SU-DHL-6 (cell line): ENCODE measurements at regions not wholly inside any gene's neighbourhood (a gene's known extent, or its start where the extent isn't known, plus 50 kb on each side); places are given as distances from the start of the nearest gene placed in this dataset.

Experiments
- H2AFZ ChIP-seq: fragments of 200-600 bp; sonication (generic); 2 replicates; pipeline ENCODE4 v1.6.1; 2014; ENCODE audit warnings: low read depth, mild to moderate bottlenecking, moderate library complexity, mixed read lengths, antibody characterized with exemption, low read length; ENCODE audit not compliant: severe bottlenecking
- H3F3A ChIP-seq: fragments of 200-600 bp; shearing (Covaris generic); 2 replicates; pipeline ENCODE4 v1.6.0; 2016; ENCODE audit warnings: antibody characterized with exemption, mild to moderate bottlenecking; ENCODE audit not compliant: insufficient read depth
- H3K27ac ChIP-seq: fragments of 200-600 bp; sonication (generic); 2 replicates; pipeline ENCODE4 v1.5.1; 2016; ENCODE audit warnings: low read depth, mild to moderate bottlenecking, low read length, moderate library complexity, mixed read lengths
- H3K27me3 ChIP-seq: fragments of 200-600 bp; sonication (generic), shearing (Covaris generic); 2 replicates; pipeline ENCODE4 v1.6.0; 2014; ENCODE audit warnings: mild to moderate bottlenecking, low read length
- H3K36me3 ChIP-seq: fragments of 200-600 bp; sonication (generic); 2 replicates; pipeline ENCODE4 v1.6.1; 2014; ENCODE audit warnings: mild to moderate bottlenecking, low read length, mixed read lengths
- H3K4me2 ChIP-seq: fragments of 300-600, 200-600 bp; shearing (Covaris generic), sonication (generic); 2 replicates; pipeline ENCODE4 v1.6.0; 2014; ENCODE audit warnings: low read length, low read depth, mild to moderate bottlenecking; ENCODE audit not compliant: poor library complexity, severe bottlenecking
- H3K4me3 ChIP-seq: fragments of 200-600 bp; sonication (generic); 2 replicates; pipeline ENCODE4 v1.5.1; 2014; ENCODE audit warnings: antibody characterized with exemption, low read length, mild to moderate bottlenecking, mixed read lengths; ENCODE audit not compliant: insufficient read depth, poor library complexity, severe bottlenecking
- H3K79me2 ChIP-seq: fragments of 200-600 bp; sonication (generic); 2 replicates; pipeline ENCODE4 v1.6.1; 2014; ENCODE audit warnings: mild to moderate bottlenecking, low read length, moderate library complexity; ENCODE audit not compliant: insufficient read depth
- H3K9ac ChIP-seq: fragments of 200-600 bp; sonication (generic); 2 replicates; pipeline ENCODE4 v1.7.0; 2014; ENCODE audit warnings: mild to moderate bottlenecking, low read length
- H3K9me2 ChIP-seq: fragments of 200-600 bp; sonication (generic); replicated peaks from 2 replicates; pipeline ENCODE4 v1.6.1; 2014; ENCODE audit warnings: low read length; ENCODE audit not compliant: insufficient read depth
- H3K9me3 ChIP-seq: fragments of 200-600 bp; sonication (generic); 2 replicates; pipeline ENCODE4 v1.6.1; 2014; ENCODE audit warnings: low read length, mixed read lengths; ENCODE audit not compliant: insufficient read depth
- H4K20me1 ChIP-seq: fragments of 200-600 bp; sonication (generic); 2 replicates; pipeline ENCODE4 v1.6.1; 2014; ENCODE audit warnings: low read depth, mild to moderate bottlenecking, antibody characterized with exemption, low read length, moderate library complexity, mixed read lengths
- CTCF ChIP-seq: fragments of 200-600 bp; sonication (generic); IDR thresholded peaks from one replicate; pipeline ENCODE4 v1.5.1; 2017; ENCODE audit warnings: antibody characterized with exemption, mild to moderate bottlenecking, low read length, moderate library complexity; ENCODE audit not compliant: insufficient read depth, poor library complexity, severe bottlenecking
- EZH2phosphoT487 ChIP-seq: fragments of 200-600 bp; sonication (generic), shearing (Covaris generic); conservative IDR thresholded peaks from 2 replicates; pipeline ENCODE4 v1.6.1; 2018; ENCODE audit warnings: mild to moderate bottlenecking, antibody characterized with exemption, low read length, moderate library complexity, mixed read lengths

GRCh38 chr3:25174251-25174650, 253.8 kb upstream of the RARB start:
- Histone ChIP-seq H3K4me3 (no peak overlapping the region), H4K20me1 (no peaks in the 10 kb centered on the region), H3K27ac (no peak overlapping the region), H3K9me2 (no peaks in the 10 kb centered on the region), H3K36me3 (no peaks in the 10 kb centered on the region), H3F3A (no peaks in the 10 kb centered on the region), H3K9me3 (no peaks in the 10 kb centered on the region), H2AFZ (no peak overlapping the region), H3K9ac (no peak overlapping the region), H3K4me2 (no peak overlapping the region), H3K27me3 (no peaks in the 10 kb centered on the region), H3K79me2 (no peaks in the 10 kb centered on the region)
- TF ChIP-seq EZH2phosphoT487 (no peak), CTCF (no peak)

GRCh38 chr3:25177041-25177440, 251.0 kb upstream of the RARB start:
- H3K4me3 ChIP-seq, result no peak overlapping the region
- H4K20me1 ChIP-seq, result no peaks in the 10 kb centered on the region
- H3K79me2 ChIP-seq, result no peaks in the 10 kb centered on the region
- no peaks in the 10 kb centered on the region for H3K36me3 ChIP-seq
- no peak overlapping the region for H3K4me2 ChIP-seq
- no peaks in the 10 kb centered on the region for H3K9me3 ChIP-seq
- H2AFZ ChIP-seq, result no peak overlapping the region
- TF ChIP-seq CTCF (no peak), EZH2phosphoT487 (no peak)
- no peaks in the 10 kb centered on the region for H3F3A ChIP-seq
- H3K27me3 ChIP-seq, result no peaks in the 10 kb centered on the region
- H3K9me2 ChIP-seq, result no peaks in the 10 kb centered on the region
- H3K27ac ChIP-seq, result no peak overlapping the region
- H3K9ac ChIP-seq, result no peak overlapping the region

DNA sequence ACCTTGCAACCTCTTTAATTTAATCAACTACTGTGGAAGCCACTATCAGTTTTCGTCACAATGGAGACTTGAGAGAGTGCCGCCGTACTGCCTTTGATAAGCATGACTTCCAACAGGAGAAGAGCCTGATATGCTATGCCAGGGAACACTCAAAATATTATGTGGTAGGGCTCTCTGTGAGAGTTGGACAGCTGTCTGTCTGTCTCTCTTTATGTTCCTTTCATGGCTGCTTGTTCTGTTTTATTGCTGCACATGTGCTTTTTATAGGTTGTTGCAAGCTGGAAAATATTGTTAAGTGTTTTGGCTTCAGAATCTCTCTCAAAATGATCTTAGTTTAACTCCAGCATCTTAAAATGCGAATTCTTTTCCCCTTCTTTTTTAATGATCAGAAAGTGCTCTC, 249.4 kb upstream of the RARB start:
- no peak overlapping the region for H3K9ac ChIP-seq
- no peaks in the 10 kb centered on the region for H3F3A ChIP-seq
- H3K27me3 ChIP-seq, result no peaks in the 10 kb centered on the region
- H4K20me1 ChIP-seq, result no peaks in the 10 kb centered on the region
- TF ChIP-seq EZH2phosphoT487, result no peak
- TF ChIP-seq CTCF, result no peak
- H3K27ac ChIP-seq, result no peak overlapping the region
- no peaks in the 10 kb centered on the region for H3K79me2 ChIP-seq
- no peak overlapping the region for H2AFZ ChIP-seq
- no peaks in the 10 kb centered on the region for H3K9me2 ChIP-seq
- no peaks in the 10 kb centered on the region for H3K9me3 ChIP-seq
- no peak overlapping the region for H3K4me2 ChIP-seq
- no peaks in the 10 kb centered on the region for H3K36me3 ChIP-seq
- no peak overlapping the region for H3K4me3 ChIP-seq

- H3K4me2 ChIP-seq, result no peak overlapping the region
- H3K79me2 ChIP-seq, result no peaks in the 10 kb centered on the region
- H4K20me1 ChIP-seq, result no peaks in the 10 kb centered on the region
- H3K27ac ChIP-seq, result no peak overlapping the region
- no peak overlapping the region for H3K9ac ChIP-seq
- H3K9me3 ChIP-seq, result no peaks in the 10 kb centered on the region
- H3K36me3 ChIP-seq, result no peaks in the 10 kb centered on the region
- no peaks in the 10 kb centered on the region for H3K27me3 ChIP-seq
- no peaks in the 10 kb centered on the region for H3K9me2 ChIP-seq
- H3K4me3 ChIP-seq, result no peak overlapping the region
- H3F3A ChIP-seq, result no peaks in the 10 kb centered on the region
- TF ChIP-seq CTCF, result no peak
- H2AFZ ChIP-seq, result no peak overlapping the region
These were observed 247.0 kb upstream of the RARB start for GRCh38 chr3:25181096-25181495.
